Caco-2 (cell line): ENCODE measurements at regions not wholly inside any gene's neighbourhood (a gene's known extent, or its start where the extent isn't known, plus 50 kb on each side); places are given as distances from the start of the nearest gene placed in this dataset.

Source experiments
- BruUV-seq: library from RNA; stranded (reverse); fragments of 400-500 nt; replicated peaks from 2 replicates; lab custom pipeline; 2021; lab: Mats Ljungman, UMichigan
- CTCF ChIA-PET: fragments of 300-600 bp; sonication (Branson Sonifier 250); formaldehyde crosslinking; loops from one replicate; lab custom pipeline; 2022; ENCODE audit warnings: antibody characterized with exemption; lab: Charles Lee
- POLR2A ChIA-PET: fragments of 300-600 bp; sonication (Branson Sonifier 250); formaldehyde crosslinking; loops from one replicate; lab custom pipeline; 2022; ENCODE audit warnings: antibody characterized with exemption; lab: Charles Lee
- DNase-seq, 2 experiments: peaks; one replicate each; pipeline versions ENCODE4 v3.0.0 to v3.0.0-alpha.2; 2020 to 2022
- H3K27me3 ChIP-seq: replicated peaks from 2 replicates; pipeline ENCODE4 v1.6.0; 2011; ENCODE audit warnings: low read length; ENCODE audit not compliant: control insufficient read depth, insufficient read depth
- H3K36me3 ChIP-seq: 2 replicates; pipeline ENCODE4 v1.5.1; 2011; ENCODE audit warnings: low read length; ENCODE audit not compliant: control insufficient read depth, insufficient read depth
- H3K4me1 ChIP-seq: fragments of 250-450 bp; sonication (Bioruptor Pico); 2 replicates; pipeline ENCODE4 v1.5.1; 2020; ENCODE audit warnings: mild to moderate bottlenecking
- H3K4me3 ChIP-seq: 2 replicates; pipeline ENCODE4 v1.5.1; 2011; ENCODE audit warnings: low read depth, mild to moderate bottlenecking, control low read depth, low read length
- H3K9me3 ChIP-seq: fragments of 250-450 bp; sonication (Bioruptor Pico); 2 replicates; pipeline ENCODE4 v1.5.1; 2020; ENCODE audit warnings: mild to moderate bottlenecking, moderate library complexity
- H3K27ac Mint-ChIP-seq: one replicate; pipeline ENCODE4 v1.8.0; 2022; ENCODE audit warnings: mixed read lengths; ENCODE audit not compliant: unreplicated experiment
- H3K27me3 Mint-ChIP-seq: one replicate; pipeline ENCODE4 v1.8.0; 2022; ENCODE audit warnings: mixed read lengths; ENCODE audit not compliant: insufficient read depth, unreplicated experiment
- H3K36me3 Mint-ChIP-seq: one replicate; pipeline ENCODE4 v1.8.0; 2022; ENCODE audit warnings: mild to moderate bottlenecking, mixed read lengths; ENCODE audit not compliant: insufficient read depth, unreplicated experiment
- H3K4me1 Mint-ChIP-seq: one replicate; pipeline ENCODE4 v1.8.0; 2022; ENCODE audit warnings: low read depth, mixed read lengths; ENCODE audit not compliant: unreplicated experiment
- H3K4me3 Mint-ChIP-seq: one replicate; pipeline ENCODE4 v1.8.0; 2022; ENCODE audit warnings: mild to moderate bottlenecking, moderate library complexity, mixed read lengths; ENCODE audit not compliant: unreplicated experiment
- H3K9me3 Mint-ChIP-seq: one replicate; pipeline ENCODE4 v1.8.0; 2022; ENCODE audit warnings: mixed read lengths; ENCODE audit not compliant: unreplicated experiment
- CTCF ChIP-seq, 2 experiments: fragments of 200-600 bp in 1 of 2; IDR thresholded peaks; 1 replicate in 1 of 2; 2 replicates in 1 of 2; pipeline versions ENCODE4 v1.5.1 to v1.8.0; 2011 to 2022; ENCODE audit warnings: antibody characterized with exemption in 1 of 2, control low read depth in 1 of 2, inconsistent platforms in 1 of 2, low read depth in 1 of 2, low read length in 1 of 2, mild to moderate bottlenecking in 1 of 2, moderate library complexity in 1 of 2; ENCODE audit not compliant: insufficient read depth in 1 of 2, severe bottlenecking in 1 of 2, unreplicated experiment in 1 of 2
- intact Hi-C: fragments of 100-400 bp; cut with micrococcal nuclease; formaldehyde crosslinking; loops from one replicate; pipeline ENCODE4 v1.10.0; 2022; ENCODE audit not compliant: unreplicated experiment

- Histone ChIP-seq H3K36me3 (no peaks in the 10 kb centered on the region), H3K9me3 (no peaks in the 10 kb centered on the region), H3K27me3 (no peaks in the 10 kb centered on the region), H3K4me3 (no peak overlapping the region), H3K4me1 (no peaks in the 10 kb centered on the region)
- Mint-ChIP-seq H3K4me3 (no peak overlapping the region), H3K4me1 (no peaks in the 10 kb centered on the region), H3K27ac (no peak overlapping the region), H3K9me3 (no peaks in the 10 kb centered on the region), H3K27me3 (peaks cover 8% of the 10 kb centered on the region), H3K36me3 (no peaks in the 10 kb centered on the region)
- intact Hi-C loops, result no loop called here
- POLR2A ChIA-PET, result no interaction called here
- BruUV-seq, result no TSS peak
- CTCF ChIA-PET, result no interaction called here
- no peak for TF ChIP-seq CTCF (IDR thresholded peaks at IDR 0.05; ENCODE audit: insufficient read depth in 1 of 2, low read depth in 1 of 2, low read length in 1 of 2, severe bottlenecking in 1 of 2, unreplicated experiment in 1 of 2)
- DNase-seq, result no peak
Measured at GRCh38 chr2:238684362-238685326, 163.2 kb upstream of the TWIST2 start.

DNA sequence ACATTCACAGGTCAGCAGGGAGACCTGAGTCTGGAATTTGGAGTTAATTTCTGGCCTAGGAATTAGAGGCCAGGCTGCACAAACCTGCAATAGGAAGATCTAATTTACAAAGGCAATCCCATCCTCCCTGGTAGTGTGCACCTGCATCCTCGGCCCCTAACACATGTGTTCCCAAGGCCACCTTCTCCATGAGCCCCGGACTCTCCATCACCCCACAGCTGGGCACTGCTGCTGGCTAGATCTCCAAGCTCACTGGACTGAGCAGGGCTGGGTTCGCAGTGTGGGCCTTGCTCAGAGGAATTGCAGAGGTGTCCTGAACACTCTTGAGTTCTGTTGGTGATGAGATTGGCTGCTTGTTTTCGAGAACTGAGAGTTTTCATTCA, 162.6 kb upstream of the TWIST2 start:
- no peak for DNase-seq
- Mint-ChIP-seq H3K9me3 (no peaks in the 10 kb centered on the region), H3K27ac (no peak overlapping the region), H3K27me3 (peaks cover 8% of the 10 kb centered on the region), H3K36me3 (no peaks in the 10 kb centered on the region), H3K4me1 (no peaks in the 10 kb centered on the region), H3K4me3 (no peak overlapping the region)
- POLR2A ChIA-PET, result no interaction called here
- intact Hi-C loops, result no loop called here
- BruUV-seq, result no TSS peak
- H3K4me3 ChIP-seq, result no peak overlapping the region
- no peaks in the 10 kb centered on the region for H3K27me3 ChIP-seq
- no peak for TF ChIP-seq CTCF (IDR thresholded peaks at IDR 0.05; ENCODE audit: insufficient read depth in 1 of 2, low read depth in 1 of 2, low read length in 1 of 2, severe bottlenecking in 1 of 2, unreplicated experiment in 1 of 2)
- no peaks in the 10 kb centered on the region for H3K9me3 ChIP-seq
- no peaks in the 10 kb centered on the region for H3K4me1 ChIP-seq
- CTCF ChIA-PET, result no interaction called here
- H3K36me3 ChIP-seq, result no peaks in the 10 kb centered on the region

GRCh38 chr2:238685713-238686112, 162.2 kb upstream of the TWIST2 start:
- Histone ChIP-seq H3K36me3 (no peaks in the 10 kb centered on the region), H3K4me1 (no peaks in the 10 kb centered on the region), H3K27me3 (no peaks in the 10 kb centered on the region), H3K9me3 (no peaks in the 10 kb centered on the region), H3K4me3 (no peak overlapping the region)
- CTCF ChIA-PET, result no interaction called here
- no peaks in the 10 kb centered on the region for H3K9me3 Mint-ChIP-seq
- BruUV-seq, result no TSS peak
- POLR2A ChIA-PET, result no interaction called here
- peaks cover 8% of the 10 kb centered on the region for H3K27me3 Mint-ChIP-seq
- no peak for DNase-seq
- H3K4me3 Mint-ChIP-seq, result no peak overlapping the region
- intact Hi-C loops, result no loop called here
- H3K27ac Mint-ChIP-seq, result no peak overlapping the region
- no peaks in the 10 kb centered on the region for H3K4me1 Mint-ChIP-seq
- H3K36me3 Mint-ChIP-seq, result no peaks in the 10 kb centered on the region
- no peak for TF ChIP-seq CTCF (IDR thresholded peaks at IDR 0.05; ENCODE audit: insufficient read depth in 1 of 2, low read depth in 1 of 2, low read length in 1 of 2, severe bottlenecking in 1 of 2, unreplicated experiment in 1 of 2)
